BLaER1 (cell line): ENCODE measurements at regions not wholly inside any gene's neighbourhood (a gene's known extent, or its start where the extent isn't known, plus 50 kb on each side); places are given as distances from the start of the nearest gene placed in this dataset.
"Not testable (repeated sequence)": the region's sequence is repeated elsewhere in the genome, so short reads cannot be mapped to it uniquely, and the experiment has no call there.

Experiments
- H3K27ac ChIP-seq: shearing (Covaris generic); formaldehyde crosslinking; 2 replicates; pipeline ENCODE4 v1.8.1; 2022
- H3K27me3 ChIP-seq: shearing (Covaris generic); formaldehyde crosslinking; 2 replicates; pipeline ENCODE4 v1.8.1; 2022
- H3K36me3 ChIP-seq: shearing (Covaris generic); formaldehyde crosslinking; 2 replicates; pipeline ENCODE4 v1.8.1; 2022
- H3K4me1 ChIP-seq: shearing (Covaris generic); formaldehyde crosslinking; 2 replicates; pipeline ENCODE4 v1.8.1; 2022
- H3K4me2 ChIP-seq: shearing (Covaris generic); formaldehyde crosslinking; 2 replicates; pipeline ENCODE4 v1.8.1; 2022
- H3K4me3 ChIP-seq: shearing (Covaris generic); formaldehyde crosslinking; 2 replicates; pipeline ENCODE4 v1.8.1; 2022
- H3K9ac ChIP-seq: shearing (Covaris generic); formaldehyde crosslinking; 2 replicates; pipeline ENCODE4 v1.8.1; 2022
- H3K9me3 ChIP-seq: shearing (Covaris generic); formaldehyde crosslinking; 2 replicates; pipeline ENCODE4 v1.8.1; 2022
- H4K20me1 ChIP-seq: shearing (Covaris generic); formaldehyde crosslinking; 2 replicates; pipeline ENCODE4 v1.8.1; 2022
- Cebpa-rat ChIP-seq: shearing (Covaris generic); IDR thresholded peaks from 2 replicates; pipeline ENCODE4 v1.8.1; 2022

DNA sequence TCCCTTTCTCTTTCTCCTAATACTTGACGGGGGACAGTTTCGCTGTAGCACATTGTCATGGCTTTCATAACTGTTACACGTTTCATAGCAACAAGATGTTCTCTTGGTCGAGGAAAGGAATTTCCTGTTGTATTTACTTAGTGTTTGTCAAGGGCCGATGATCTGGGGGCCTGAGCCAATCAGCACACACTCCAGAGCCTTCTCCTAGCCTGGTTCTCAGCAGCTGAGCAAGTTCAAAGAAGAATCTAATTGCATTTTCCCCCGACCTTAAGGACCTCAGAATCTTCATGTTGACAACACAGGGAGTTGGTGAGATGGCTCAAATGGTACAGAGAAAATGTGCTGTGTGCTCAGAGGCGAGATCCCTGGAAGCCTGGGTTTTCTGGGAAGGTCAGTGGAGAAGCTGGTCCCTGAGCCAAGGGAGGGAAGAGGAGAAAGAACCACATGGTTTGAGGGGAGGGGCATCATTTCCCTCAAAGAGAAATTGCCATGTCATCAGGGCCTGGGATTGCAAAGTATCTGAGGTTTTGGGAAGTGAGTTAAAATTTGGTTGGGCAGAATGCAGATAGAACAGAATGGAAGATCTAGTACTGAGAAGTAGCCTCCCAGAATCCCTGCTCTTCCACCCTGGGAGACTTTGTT is 76.9 kb upstream of the AGAP1 start:
- no peak for TF ChIP-seq Cebpa-rat
- no peak overlapping the region for H3K27ac ChIP-seq
- peak overlapping the region; percentile 51 for H3K4me2 ChIP-seq
- no peak overlapping the region for H3K9ac ChIP-seq
- H3K9me3 ChIP-seq: no peaks in the 10 kb centered on the region
- H3K4me3 ChIP-seq: no peak overlapping the region
- no peaks in the 10 kb centered on the region for H4K20me1 ChIP-seq
- no peaks in the 10 kb centered on the region for H3K27me3 ChIP-seq
- no peaks in the 10 kb centered on the region for H3K36me3 ChIP-seq
- peaks cover 20% of the 10 kb centered on the region for H3K4me1 ChIP-seq

GRCh38 chr2:235418918-235419317 is 74.9 kb upstream of the AGAP1 start:
- Histone ChIP-seq H3K9me3 (peaks cover 11% of the 10 kb centered on the region), H3K27ac (no peak overlapping the region), H3K9ac (no peak overlapping the region), H3K27me3 (no peaks in the 10 kb centered on the region), H3K4me3 (no peak overlapping the region), H4K20me1 (no peaks in the 10 kb centered on the region), H3K4me2 (no peak overlapping the region), H3K36me3 (no peaks in the 10 kb centered on the region), H3K4me1 (peaks cover 20% of the 10 kb centered on the region)
- no peak for TF ChIP-seq Cebpa-rat

- TF ChIP-seq Cebpa-rat: no peak
- peaks cover 22% of the 10 kb centered on the region for H3K9me3 ChIP-seq
- no peaks in the 10 kb centered on the region for H3K36me3 ChIP-seq
- H3K27me3 ChIP-seq: no peaks in the 10 kb centered on the region
- H3K4me1 ChIP-seq: peaks cover 15% of the 10 kb centered on the region
- no peak overlapping the region for H3K4me2 ChIP-seq
- no peak overlapping the region for H3K27ac ChIP-seq
- H3K9ac ChIP-seq: no peak overlapping the region
- H4K20me1 ChIP-seq: no peaks in the 10 kb centered on the region
- no peak overlapping the region for H3K4me3 ChIP-seq
These were observed 73.8 kb upstream of the AGAP1 start for GRCh38 chr2:235419996-235420395.

DNA sequence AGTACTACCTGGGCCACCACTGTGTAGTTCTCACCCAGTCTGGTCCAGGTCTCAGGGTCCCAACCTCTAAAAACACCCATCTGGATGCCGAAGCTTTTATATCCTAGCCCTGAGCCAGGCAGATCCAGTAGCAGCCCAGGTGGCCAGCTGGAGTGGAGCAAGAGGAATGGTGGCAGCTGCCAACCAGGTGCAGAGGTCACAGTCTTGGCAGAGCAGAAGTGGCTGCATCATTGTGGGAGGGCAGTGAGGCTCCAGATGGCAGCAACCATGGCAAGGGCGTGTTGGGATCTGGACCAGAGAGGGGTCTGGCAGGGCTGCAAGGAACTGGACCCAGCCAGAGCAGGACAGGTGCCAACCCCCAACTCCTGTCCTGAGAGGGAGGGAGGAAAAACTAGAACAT is 72.2 kb upstream of the AGAP1 start:
- Histone ChIP-seq H3K9me3 (peaks cover 36% of the 10 kb centered on the region), H3K36me3 (no peaks in the 10 kb centered on the region), H3K27ac (no peak overlapping the region), H3K4me3 (no peak overlapping the region), H4K20me1 (no peaks in the 10 kb centered on the region), H3K4me1 (peaks cover 11% of the 10 kb centered on the region), H3K27me3 (no peaks in the 10 kb centered on the region), H3K4me2 (no peak overlapping the region), H3K9ac (no peak overlapping the region)
- no peak for TF ChIP-seq Cebpa-rat

DNA sequence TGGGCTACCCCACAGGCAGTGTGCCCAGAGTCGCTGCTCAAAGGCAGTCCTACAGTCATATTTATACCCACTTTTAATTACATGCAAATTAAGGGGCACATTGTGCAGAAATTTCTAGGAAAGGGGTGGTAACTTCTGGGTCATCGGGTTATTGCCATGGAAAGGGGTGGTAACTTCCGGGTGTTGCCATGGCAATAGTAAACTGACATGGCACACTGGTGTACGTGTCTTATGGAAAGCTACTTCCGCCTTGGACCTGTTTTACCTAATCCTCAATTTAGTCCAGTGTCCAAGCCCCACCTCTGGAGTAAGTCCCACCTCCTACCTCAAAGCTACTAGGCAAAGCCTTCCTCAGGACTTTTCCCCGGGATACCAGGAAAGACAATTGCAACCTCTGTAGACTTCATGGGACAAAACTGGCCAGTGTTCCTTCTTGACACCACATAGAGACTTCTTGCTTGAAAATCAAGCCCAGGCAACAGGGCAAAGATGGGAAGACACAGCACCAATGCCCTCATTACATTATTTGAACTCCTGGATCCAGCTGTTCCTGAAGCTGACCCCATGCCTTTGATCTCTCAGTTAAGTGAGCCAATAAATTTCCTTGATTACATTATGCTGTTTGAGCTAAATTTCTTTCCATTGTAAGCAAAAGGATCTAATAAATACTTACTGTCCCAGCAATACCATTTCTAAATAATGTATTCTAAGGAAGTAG is 63.3 kb upstream of the AGAP1 start:
- H3K9me3 ChIP-seq: peaks cover 50% of the 10 kb centered on the region
- no peak overlapping the region for H3K4me2 ChIP-seq
- no peak overlapping the region for H3K9ac ChIP-seq
- H3K4me1 ChIP-seq: peaks cover 53% of the 10 kb centered on the region
- no peaks in the 10 kb centered on the region for H3K36me3 ChIP-seq
- no peak for TF ChIP-seq Cebpa-rat
- no peak overlapping the region for H3K4me3 ChIP-seq
- H4K20me1 ChIP-seq: no peaks in the 10 kb centered on the region
- no peak overlapping the region for H3K27ac ChIP-seq
- H3K27me3 ChIP-seq: no peaks in the 10 kb centered on the region

GRCh38 chr2:235432741-235433520 is 60.9 kb upstream of the AGAP1 start:
- TF ChIP-seq Cebpa-rat: no peak

GRCh38 chr2:235433860-235434259 is 60.0 kb upstream of the AGAP1 start:
- H4K20me1 ChIP-seq: no peaks in the 10 kb centered on the region
- H3K4me3 ChIP-seq: no peak overlapping the region
- no peaks in the 10 kb centered on the region for H3K36me3 ChIP-seq
- no peak for TF ChIP-seq Cebpa-rat
- H3K9ac ChIP-seq: 0 out of 2 replicates have a peak overlapping the region, but pooled peaks have one; percentile 69
- peak overlapping the region; percentile 78 for H3K27ac ChIP-seq
- peak overlapping the region; percentile 80 for H3K4me2 ChIP-seq
- H3K4me1 ChIP-seq: peaks cover 51% of the 10 kb centered on the region
- peaks cover 19% of the 10 kb centered on the region; the same call in 1 of the 2 replicates for H3K9me3 ChIP-seq
- H3K27me3 ChIP-seq: no peaks in the 10 kb centered on the region

More at GRCh38 chr2:235432741-235433520, 60.9 kb upstream of the AGAP1 start:
- no peaks in the 10 kb centered on the region for H3K27me3 ChIP-seq
- peak overlapping the region; percentile 69 for H3K9ac ChIP-seq
- H3K9me3 ChIP-seq: peaks cover 28% of the 10 kb centered on the region
- H3K4me3 ChIP-seq: peak overlapping the region; percentile 35; the same call in 1 of the 2 replicates
- H3K4me1 ChIP-seq: peaks cover 45% of the 10 kb centered on the region
- no peaks in the 10 kb centered on the region for H3K36me3 ChIP-seq
- no peaks in the 10 kb centered on the region for H4K20me1 ChIP-seq
- H3K4me2 ChIP-seq: peak overlapping the region; percentile 80
- H3K27ac ChIP-seq: peak overlapping the region; percentile 78

GRCh38 chr2:235439959-235440662 is 53.7 kb upstream of the AGAP1 start:
- Histone ChIP-seq H3K4me1 (peaks cover 46% of the 10 kb centered on the region), H3K9ac (no peak overlapping the region), H3K36me3 (no peaks in the 10 kb centered on the region), H4K20me1 (no peaks in the 10 kb centered on the region), H3K4me2 (0 out of 2 replicates have a peak overlapping the region, but pooled peaks have one; percentile 68), H3K4me3 (no peak overlapping the region), H3K27ac (peak overlapping the region; percentile 3; the same call in 1 of the 2 replicates), H3K9me3 (peaks cover 12% of the 10 kb centered on the region), H3K27me3 (no peaks in the 10 kb centered on the region)
- TF ChIP-seq Cebpa-rat: no peak

DNA sequence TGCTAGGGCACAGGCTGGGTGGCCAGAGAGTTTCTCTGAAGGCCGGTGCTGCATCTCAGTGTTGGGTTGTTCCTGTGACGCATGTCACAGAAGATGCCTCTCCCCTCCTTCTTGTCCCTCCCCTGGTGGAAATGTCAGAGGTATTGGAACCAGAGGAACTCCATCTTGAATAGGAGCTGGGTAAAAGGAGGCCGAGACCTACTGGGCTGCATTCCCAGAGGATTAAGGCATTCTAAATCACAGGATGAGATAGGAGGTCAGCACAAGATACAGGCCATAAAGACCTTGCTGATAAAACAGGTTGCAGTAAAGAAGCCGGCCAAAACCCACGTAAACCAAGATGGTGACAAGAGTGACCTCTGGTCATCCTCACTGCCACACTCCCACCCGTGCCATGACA is 50.3 kb upstream of the AGAP1 start:
- not testable (repeated sequence) for H3K9ac ChIP-seq, H3K27me3 ChIP-seq
- peaks cover 53% of the 10 kb centered on the region for H3K4me1 ChIP-seq

More for the DNA sequence above, 50.3 kb upstream of the AGAP1 start:
- not testable (repeated sequence) for H3K4me2 ChIP-seq, H3K27ac ChIP-seq, H3K36me3 ChIP-seq, H4K20me1 ChIP-seq, H3K4me3 ChIP-seq
- peaks cover 12% of the 10 kb centered on the region for H3K9me3 ChIP-seq
